GM23338 (cell line): ENCODE measurements at regions not wholly inside any gene's neighbourhood (a gene's known extent, or its start where the extent isn't known, plus 50 kb on each side); places are given as distances from the start of the nearest gene placed in this dataset.

Source experiments
- CTCF ChIP-seq, 2 experiments: fragments of 200-600 bp in 1 of 2; sonication (generic) in 1 of 2; conservative IDR thresholded peaks; 2 replicates each; pipeline versions ENCODE4 v1.5.1 to v1.6.1; 2016 to 2017; ENCODE audit warnings: antibody characterized with exemption in 2 of 2, low read depth in 2 of 2, mild to moderate bottlenecking in 2 of 2, moderate library complexity in 1 of 2
- ZNF114 ChIP-seq: fragments of 250-450 bp; sonication (Bioruptor Pico); IDR thresholded peaks from 2 replicates; pipeline ENCODE4 v1.5.0; 2020; ENCODE audit warnings: mild to moderate bottlenecking, moderate library complexity

GRCh38 chr3:36647423-36647853 is 116.9 kb downstream of the DCLK3 start:
- TF ChIP-seq CTCF (conservative IDR thresholded peaks at IDR 0.05; ENCODE audit: low read depth in 2 of 2) (no peak), ZNF114 (CRISPR knock-in tag) (no peak)
